ENCODE measurements at regions not wholly inside any gene's neighbourhood (a gene's known extent, or its start where the extent isn't known, plus 50 kb on each side); places are given as distances from the start of the nearest gene placed in this dataset.

DNA sequence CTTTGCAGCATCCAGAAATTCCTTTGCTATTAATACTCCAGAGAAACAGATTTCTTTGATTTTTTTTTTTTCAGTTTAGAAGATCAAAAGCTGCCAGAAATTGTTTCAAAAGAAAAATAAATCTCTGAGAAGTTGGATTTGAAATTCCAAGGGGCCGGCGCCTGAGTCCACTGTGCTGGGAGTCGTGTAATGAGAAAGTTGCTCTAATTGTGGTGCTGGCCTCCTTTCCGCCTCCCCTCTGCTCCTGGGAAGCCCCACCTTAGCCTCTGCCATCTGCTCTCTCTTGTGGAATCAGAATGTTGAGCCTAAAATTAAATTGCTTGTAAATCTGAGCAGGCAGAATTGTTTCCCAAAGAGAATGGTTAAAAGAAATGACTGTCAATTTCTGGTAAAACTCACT is 93.3 kb downstream of the EMX2 start:
- no peak overlapping the region for H3K4me3 ChIP-seq (ENCODE audit: low read depth, low read length)
- no peak for DNase-seq (ENCODE audit: low read depth)
- TF ChIP-seq, protein P1, sequence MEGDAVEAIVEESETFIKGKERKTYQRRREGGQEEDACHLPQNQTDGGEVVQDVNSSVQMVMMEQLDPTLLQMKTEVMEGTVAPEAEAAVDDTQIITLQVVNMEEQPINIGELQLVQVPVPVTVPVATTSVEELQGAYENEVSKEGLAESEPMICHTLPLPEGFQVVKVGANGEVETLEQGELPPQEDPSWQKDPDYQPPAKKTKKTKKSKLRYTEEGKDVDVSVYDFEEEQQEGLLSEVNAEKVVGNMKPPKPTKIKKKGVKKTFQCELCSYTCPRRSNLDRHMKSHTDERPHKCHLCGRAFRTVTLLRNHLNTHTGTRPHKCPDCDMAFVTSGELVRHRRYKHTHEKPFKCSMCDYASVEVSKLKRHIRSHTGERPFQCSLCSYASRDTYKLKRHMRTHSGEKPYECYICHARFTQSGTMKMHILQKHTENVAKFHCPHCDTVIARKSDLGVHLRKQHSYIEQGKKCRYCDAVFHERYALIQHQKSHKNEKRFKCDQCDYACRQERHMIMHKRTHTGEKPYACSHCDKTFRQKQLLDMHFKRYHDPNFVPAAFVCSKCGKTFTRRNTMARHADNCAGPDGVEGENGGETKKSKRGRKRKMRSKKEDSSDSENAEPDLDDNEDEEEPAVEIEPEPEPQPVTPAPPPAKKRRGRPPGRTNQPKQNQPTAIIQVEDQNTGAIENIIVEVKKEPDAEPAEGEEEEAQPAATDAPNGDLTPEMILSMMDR (IDR thresholded peaks at IDR 0.05; ENCODE audit: insufficient read depth, low read depth, low read length) = no peak

DNA sequence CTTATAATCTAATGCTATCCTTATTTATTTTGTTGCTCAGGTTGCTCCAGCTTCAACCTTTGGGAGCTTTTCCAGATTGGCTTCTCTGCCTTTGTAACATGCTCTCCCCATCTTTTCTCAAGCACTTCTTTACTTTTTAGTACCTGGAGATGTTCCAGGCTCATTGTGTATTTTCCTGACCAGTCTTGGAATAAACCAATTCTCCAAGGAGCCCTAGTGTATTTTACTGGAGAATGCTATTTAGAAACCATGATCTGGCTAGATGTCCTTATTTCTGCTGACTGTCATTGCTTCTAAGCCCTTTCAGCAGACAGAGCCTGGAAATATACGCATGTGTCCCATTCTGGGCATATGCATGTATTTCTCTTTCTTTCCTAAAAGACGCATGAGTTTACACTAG is 95.7 kb downstream of the EMX2 start:
- no peak for DNase-seq (ENCODE audit: low read depth)
- TF ChIP-seq, protein P1 (IDR thresholded peaks at IDR 0.05; ENCODE audit: insufficient read depth, low read depth, low read length) = no peak
- H3K4me3 ChIP-seq (ENCODE audit: low read depth, low read length) = no peak overlapping the region

- TF ChIP-seq, protein P1 (IDR thresholded peaks at IDR 0.05; ENCODE audit: insufficient read depth, low read depth, low read length) = no peak
- no peak overlapping the region for H3K4me3 ChIP-seq (ENCODE audit: low read depth, low read length)
- no peak for DNase-seq (ENCODE audit: low read depth)
Measured at GRCh38 chr10:117638664-117639200, 96.2 kb downstream of the EMX2 start.

GRCh38 chr10:117640406-117640805 is 97.9 kb downstream of the EMX2 start:
- no peak for DNase-seq (ENCODE audit: low read depth)
- TF ChIP-seq, protein P1 (IDR thresholded peaks at IDR 0.05; ENCODE audit: insufficient read depth, low read depth, low read length) = no peak
- no peak overlapping the region for H3K4me3 ChIP-seq (ENCODE audit: low read depth, low read length)

GRCh38 chr10:117646718-117647117 is 104.2 kb downstream of the EMX2 start:
- DNase-seq (ENCODE audit: low read depth) = no peak
- H3K4me3 ChIP-seq (ENCODE audit: low read depth, low read length) = no peak overlapping the region
- TF ChIP-seq, protein P1 (IDR thresholded peaks at IDR 0.05; ENCODE audit: insufficient read depth, low read depth, low read length) = no peak

- H3K4me3 ChIP-seq (ENCODE audit: low read depth, low read length) = no peak overlapping the region
- TF ChIP-seq, protein P1 (IDR thresholded peaks at IDR 0.05; ENCODE audit: insufficient read depth, low read depth, low read length) = no peak
- peak; percentile 74 for DNase-seq (ENCODE audit: low read depth)
Measured at GRCh38 chr10:117647306-117647705, 104.8 kb downstream of the EMX2 start.

GRCh38 chr10:117651121-117651520 is 108.6 kb downstream of the EMX2 start:
- no peak overlapping the region for H3K4me3 ChIP-seq (ENCODE audit: low read depth, low read length)
- TF ChIP-seq, protein P1 (IDR thresholded peaks at IDR 0.05; ENCODE audit: insufficient read depth, low read depth, low read length) = no peak
- DNase-seq (ENCODE audit: low read depth) = no peak

Data from fibroblast of villous mesenchyme (primary cell).